NCI-H2107 (cell line): ENCODE measurements at regions not wholly inside any gene's neighbourhood (a gene's known extent, or its start where the extent isn't known, plus 50 kb on each side); places are given as distances from the start of the nearest gene placed in this dataset.

Experiments
- DNase-seq: peaks from one replicate; lab custom pipeline; 2025; lab: John Stamatoyannopoulos, UW

DNA sequence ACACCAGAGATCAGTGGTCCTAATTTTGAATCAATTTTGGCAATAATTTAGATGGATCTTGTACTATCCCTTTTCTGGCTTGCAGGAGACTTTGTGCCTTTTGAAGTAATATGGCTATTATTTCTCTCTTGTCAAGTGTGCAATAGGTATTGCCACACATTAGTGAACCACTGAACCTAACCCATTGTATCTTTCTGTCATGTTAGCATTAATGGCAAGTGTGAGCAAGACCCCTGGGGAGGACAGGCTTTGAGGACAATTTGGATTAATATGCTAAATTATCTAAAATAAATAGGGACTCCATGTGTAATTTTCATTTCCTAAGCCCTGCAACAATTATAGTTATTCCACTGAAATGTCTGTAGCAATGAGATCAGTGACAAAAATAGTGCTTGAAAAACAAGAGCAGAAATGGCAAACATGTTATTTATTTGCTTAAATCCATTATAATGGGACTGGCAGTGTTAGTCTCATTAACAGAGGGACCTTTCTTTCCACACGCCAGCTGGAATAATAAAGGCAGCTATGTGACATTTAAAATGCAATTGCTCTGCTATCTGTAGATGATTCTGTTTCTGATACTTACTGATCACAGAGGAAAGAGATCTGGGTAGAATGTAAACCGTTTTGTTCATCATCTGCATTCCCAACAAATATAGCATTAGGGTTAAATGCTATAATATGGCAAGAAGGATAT is 753.3 kb upstream of the ZNF608 start:
- DNase-seq = no peak

DNA sequence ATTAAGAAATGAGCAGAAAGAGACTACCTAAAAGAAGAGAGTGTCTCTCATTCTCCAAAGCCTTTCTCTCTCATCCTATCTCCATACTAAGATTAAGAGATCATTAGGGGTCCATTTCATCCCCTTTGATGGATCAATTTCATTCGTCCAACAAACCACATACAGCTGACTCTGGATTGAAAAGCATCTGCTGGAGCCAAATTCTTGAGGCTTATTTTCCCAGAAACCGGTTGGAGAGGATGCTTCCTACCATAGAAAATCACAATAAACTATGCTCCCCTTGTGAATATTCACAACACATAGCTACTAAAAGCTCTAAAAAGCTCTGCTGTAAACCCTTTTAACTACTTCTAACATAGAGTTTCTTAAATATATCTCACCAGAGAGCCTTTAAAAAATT is 755.0 kb upstream of the ZNF608 start:
- no peak for DNase-seq

DNA sequence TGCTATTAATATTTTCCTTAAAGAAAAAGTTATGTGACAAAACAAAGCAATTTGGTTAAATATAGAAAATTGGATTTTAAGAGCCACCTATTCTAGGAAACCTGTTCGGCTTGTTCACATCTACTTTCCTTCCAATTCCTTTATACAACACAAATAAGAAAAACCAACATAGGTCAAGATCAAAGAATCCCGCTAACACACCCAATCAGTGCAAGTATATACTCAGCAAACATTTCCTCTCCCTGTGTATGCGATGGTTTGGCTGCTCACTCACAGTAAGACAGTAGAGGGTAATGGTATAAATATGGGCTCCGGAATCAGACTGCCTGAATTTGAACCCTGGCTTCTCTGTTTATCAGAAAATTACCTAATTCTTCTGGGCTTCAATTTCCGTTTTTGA is 757.5 kb upstream of the ZNF608 start:
- no peak for DNase-seq

DNA sequence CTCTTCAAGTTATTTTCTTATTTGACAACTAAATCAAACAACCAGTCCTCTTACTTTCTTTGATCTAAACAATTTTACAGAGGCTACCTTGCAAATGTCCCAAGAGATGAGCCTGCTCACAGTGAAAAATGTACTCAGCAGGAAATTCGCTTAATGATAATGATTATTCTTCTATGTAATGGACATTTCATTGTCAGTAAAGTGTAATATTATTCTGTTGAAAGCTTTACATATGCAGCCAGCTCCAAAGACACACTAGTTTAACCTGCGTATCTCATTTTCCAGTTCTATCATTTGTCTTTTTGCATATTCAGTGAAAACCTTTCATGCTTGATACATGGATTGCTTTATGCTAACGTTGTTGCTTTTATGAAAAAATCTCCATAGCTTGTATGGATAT is 758.7 kb upstream of the ZNF608 start:
- DNase-seq = no peak

DNA sequence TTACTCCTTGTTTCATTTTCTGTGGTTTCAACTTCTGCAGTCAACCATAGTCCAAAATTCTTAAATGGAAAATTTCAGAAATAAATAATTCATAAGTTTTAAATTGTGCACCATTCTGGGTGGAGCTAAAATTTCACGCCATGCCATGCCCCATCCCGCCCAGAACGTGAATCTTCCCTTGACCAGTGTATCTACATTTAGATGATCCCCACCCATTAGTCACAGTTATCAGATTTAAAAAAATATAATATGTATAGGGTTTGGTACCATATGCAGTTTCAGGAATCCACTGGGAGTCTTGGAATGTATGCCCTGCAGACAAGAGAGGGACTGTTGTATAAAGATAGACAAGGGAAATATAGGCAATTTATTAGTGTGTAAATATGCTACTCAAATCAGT is 759.7 kb upstream of the ZNF608 start:
- no peak for DNase-seq

DNA sequence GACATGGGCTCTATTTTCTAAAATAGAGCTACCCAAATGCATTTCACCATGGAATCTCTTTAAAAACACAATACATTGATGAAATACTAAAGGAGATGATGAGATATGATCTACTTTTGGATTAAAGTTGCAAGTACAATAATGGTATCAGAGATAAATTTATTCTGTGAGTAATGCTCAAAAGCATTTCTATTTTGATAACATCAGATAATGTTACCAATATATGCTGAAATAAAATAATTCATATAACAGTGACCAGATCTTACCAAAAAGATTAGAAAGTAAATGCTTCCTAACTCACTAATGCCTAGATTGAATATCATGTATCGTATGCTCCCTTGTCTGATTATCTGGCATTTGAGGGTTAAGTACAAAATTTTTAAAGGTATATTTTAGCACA is 761.8 kb upstream of the ZNF608 start:
- no peak for DNase-seq

DNA sequence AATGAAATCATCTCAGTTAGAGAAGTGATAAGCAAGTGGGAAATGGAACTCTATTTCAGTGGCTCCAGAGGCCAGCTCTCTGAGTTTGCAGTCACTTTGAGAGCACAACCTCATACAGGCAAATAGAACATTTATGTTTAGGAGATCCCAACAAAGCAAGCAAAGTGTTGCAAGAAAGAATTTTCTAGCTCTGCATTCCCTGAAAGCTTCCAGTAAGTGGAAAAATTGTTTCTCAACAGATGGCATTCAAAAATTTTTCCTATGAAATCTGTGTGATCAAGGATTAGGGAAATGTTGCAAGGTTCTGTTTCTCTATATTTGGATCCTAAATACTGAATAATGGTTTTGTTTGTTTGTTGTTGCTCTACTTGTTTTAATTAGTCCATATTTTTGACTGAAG is 764.2 kb upstream of the ZNF608 start:
- no peak for DNase-seq

DNA sequence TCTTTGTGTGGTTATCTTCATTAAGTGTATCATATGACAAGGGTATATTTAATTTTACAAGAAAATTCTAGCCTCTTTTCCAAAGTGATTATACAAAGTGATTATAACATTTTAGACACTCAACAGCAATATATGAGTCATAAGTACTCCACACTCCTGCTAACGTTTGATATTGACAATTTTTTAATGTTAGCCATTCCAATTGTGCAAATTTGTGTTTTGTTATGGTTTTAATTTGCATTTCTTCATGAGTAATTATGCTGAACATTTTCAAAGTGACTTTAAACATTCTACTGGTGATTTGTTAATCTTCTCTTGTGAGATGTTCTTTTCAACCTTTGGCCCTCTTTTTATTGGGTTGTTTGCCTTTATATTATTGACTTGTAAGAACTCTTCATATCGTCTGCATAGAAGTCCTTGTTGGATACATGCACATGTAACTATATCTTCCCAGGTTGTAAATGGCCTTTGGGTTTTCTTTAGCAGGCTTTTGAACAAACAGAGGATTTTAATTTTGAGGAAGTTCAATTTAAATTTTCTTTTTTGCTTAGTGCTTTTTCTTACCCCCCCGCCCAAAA is 771.6 kb upstream of the ZNF608 start:
- DNase-seq = no peak

DNA sequence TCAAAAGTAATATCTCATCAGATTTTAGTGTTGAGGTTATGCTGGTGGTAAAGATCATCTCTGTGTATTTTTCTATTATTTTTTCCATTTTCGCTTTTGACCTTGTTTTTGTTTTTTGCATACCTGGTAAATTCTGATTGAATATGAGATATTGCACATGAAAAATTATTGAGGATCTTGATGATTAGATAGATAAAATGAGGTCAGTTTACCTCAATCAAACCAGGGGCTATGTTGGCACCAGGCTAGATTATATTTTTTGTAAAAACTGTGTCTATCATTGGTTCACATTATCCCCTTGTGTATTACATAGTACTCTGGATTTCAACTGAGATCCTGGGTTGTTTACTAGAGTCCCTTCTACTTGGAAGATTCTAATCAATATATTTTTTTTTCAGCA is 774.9 kb upstream of the ZNF608 start:
- DNase-seq = no peak

DNA sequence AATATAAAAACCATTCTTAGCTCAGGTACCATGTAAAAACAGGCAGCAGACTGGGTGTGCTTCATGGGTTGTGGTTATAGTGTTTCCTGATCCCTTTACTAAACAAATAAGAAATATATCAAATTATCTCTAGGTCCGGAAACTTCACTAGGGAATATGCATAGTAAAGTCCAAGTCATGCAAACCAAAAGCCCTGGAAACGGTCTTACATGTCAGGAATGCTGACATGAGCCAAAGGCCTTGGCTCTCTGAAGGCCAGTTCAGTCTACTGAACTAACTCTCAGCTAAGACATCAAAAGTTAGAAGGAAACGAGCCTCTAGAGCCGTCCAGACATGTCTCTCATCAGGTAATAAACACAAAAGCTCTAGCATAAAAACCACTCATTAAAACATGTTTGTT is 778.9 kb upstream of the ZNF608 start:
- no peak for DNase-seq

DNA sequence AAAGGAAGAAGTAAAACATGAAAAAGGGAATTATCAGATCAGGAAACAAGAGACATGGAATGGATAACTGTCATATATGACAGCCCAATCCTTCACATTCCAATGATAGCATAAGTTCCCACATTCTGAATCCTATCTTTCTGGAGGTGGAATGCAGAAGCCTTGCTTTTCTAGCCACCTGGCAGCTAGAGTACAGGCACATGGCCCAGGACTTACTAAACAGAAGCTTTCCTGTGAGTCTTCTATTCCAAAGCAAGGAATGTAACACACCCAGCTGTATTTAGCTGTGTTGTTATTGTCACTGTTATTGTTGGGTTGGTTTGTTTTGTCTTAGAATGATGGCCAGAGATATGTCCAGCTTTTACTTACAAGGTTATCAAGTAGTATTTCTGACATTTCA is 780.5 kb upstream of the ZNF608 start:
- no peak for DNase-seq

DNA sequence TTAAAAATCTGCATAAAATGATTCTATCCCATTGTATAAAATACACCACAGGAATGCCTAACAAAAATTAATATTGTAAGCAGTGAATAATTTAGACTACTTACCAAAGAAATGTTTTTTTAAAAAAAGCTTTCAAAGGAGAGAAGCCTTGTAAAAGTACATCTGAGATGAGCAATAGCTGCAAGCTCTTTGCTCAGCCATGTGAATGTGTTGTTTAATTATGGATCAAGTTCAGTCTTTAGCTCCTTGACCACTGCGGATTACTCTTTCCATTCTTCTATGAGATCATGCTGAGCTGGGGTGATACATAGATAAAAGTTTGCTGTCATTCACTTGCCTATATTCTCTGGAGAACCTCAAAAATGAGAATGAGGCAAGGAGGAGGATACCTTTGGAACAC is 782.4 kb upstream of the ZNF608 start:
- no peak for DNase-seq

DNA sequence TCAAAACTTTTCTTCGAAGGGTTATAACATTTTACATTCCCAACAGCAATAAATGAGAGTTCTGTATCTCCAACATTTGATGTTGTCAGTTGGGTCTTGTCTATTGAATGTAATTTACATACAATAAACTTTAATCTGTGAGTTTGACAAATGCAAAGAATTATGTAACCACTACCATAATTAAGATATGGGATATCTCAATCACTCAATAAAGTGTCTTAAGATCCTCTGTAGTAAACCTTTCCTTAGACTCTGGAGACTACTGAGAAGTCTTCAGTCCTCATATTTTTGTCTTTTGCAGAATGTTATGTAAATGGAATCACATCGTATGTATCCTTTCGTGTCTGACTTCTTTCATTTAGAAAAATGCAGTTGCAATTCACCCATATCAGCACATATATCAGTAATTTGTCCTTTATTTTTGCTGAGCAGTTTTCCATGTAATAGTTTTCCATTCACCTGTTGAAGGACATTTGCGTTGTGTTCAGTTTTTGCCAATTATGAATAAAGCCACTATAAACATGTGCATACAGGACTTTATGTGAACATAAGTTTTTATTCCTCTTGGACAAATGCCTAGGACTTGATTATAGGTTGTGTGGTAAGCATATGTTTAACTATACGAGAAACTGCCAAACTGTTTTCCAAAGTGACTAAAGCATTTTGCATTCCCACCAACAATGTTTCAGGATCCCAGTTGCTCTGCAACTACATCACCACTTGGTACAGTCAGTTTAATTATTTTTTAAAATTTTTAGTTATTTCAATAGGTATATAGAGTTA is 784.6 kb upstream of the ZNF608 start:
- DNase-seq = no peak

DNA sequence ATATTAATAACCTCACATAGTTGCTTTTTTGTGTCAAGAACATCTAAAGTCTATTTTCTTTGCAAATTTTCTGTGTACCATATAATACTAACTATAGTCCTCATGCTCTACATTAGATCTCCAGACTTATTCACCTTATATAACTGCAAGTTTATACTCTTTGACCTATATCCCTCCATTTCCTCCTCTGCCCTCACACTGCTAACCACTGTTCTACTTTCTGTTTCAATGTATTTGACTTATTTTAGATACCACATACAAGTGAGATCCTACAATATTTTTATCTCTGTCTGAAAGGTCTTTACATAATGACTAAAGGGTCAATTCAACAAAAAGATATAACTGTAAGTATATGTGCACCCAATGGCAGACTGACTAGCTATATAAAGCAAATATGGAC is 789.7 kb upstream of the ZNF608 start:
- DNase-seq = no peak

DNA sequence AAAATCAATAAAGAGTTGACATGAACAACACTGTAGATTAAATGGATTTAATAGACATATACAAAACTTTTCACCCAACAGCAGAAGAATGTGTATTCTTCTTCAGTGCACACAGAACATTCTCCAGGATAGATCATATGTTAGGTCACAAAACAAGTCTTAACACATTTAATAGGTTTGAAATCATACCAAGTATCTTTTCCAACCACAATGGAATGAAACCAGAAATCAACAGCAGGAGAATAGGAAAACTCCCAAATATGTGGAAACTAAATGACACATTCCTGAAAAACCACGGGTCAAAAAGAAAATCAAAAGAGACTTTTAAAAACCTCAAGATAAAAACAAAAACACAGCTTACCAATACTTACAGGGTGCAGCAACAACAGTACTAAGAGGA is 790.1 kb upstream of the ZNF608 start:
- DNase-seq = no peak

DNA sequence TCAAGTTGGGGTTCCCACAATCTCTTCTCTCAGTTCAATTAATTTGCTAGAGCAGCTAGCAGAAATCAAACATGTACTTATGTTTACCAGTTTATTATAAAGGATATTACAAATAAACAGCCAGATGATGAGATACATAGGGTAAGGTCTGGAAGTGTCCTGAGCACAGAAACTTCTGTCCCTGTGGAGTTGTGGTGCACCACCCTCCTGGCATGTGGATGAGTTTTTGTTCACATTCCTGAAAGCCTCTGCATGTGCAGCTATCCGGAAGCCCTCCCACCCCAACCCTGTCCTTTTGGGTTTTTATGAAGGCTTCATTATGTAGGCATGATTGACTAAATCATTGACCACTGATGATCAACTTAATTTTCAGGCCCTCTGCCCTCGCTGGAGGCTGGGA is 791.2 kb upstream of the ZNF608 start:
- DNase-seq = no peak

DNA sequence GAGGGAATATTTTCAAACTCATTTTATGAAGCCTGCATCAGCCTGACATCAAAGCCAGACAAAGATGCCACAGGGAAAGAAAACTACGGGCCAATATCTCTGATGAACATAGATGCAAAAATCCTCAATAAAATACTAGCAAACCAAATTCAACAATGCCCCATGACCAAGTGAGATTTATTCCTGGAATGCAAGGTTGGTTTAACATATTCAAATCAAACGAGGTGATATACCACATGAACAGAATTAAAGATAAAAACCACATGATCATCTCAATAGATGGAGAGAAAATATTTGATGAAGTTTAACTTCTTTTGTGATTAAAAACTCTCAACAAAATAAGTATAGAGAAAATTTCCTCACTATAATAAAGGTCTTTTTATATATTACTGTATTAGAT is 792.0 kb upstream of the ZNF608 start:
- no peak for DNase-seq

DNA sequence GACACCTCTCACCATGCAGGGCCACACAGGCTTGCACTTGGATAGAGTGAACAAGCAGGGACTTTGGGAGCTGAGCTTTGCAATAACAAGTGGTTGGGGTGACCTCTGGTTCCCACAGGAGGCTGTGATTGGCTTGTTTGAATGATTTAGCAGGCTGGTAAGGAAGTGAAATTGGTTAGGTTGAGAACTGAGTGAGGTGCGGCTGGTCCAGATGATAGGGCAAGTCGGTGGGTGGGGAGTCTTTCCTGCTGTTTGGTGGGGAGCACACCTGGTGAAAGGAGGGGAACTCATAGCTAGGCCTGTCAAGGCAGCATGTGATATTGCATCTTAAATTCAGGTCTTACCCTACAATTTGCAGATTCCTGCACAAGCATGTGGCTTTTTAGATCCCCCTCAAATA is 794.6 kb upstream of the ZNF608 start:
- DNase-seq = no peak

DNA sequence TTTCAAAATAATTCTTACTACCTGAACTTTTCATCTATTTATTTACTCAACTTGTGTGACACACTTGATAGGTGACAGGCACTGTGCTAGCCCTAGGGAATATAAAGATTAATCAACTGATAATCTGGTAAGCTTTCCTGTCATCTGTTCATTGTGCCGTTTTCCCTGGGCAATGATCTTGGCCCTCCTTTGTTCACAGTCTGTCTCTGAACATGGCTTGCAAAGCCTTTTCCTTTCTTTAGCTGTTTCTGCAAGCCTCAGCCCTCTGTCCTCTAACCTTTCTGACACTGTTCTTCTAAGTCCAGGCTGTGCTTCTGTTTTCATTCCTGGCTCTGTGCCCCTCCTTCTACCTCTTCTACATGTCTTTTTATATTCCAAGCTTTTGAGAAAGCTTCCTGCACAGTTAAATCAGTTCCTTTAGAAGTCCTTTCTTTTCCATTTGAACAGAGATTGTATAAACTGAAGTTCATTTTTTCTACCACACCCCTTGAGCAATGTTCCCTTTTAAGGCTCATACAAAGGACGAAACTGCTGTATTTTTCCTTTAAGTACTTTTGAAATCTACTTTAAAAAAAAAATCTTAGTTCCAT is 803.0 kb upstream of the ZNF608 start:
- no peak for DNase-seq

DNA sequence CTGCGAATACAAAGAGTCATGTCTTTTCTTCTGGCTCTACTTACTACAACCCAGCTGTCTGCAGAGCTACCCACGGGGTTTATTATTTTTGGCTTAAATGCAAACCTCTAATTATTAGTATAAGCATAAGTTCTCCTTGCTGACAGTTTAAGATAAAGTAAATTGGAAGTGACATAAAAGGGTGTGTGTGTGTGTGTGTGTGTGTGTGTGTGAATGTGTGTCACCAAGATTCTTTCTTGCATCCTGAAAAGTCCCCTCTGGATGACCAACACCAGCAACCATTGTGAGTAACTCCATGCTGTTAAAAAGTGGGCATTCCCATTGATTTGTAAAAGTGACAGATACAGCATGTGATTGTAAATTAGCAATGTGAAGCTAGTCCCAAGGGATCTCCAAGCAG is 803.8 kb upstream of the ZNF608 start:
- DNase-seq = no peak

DNA sequence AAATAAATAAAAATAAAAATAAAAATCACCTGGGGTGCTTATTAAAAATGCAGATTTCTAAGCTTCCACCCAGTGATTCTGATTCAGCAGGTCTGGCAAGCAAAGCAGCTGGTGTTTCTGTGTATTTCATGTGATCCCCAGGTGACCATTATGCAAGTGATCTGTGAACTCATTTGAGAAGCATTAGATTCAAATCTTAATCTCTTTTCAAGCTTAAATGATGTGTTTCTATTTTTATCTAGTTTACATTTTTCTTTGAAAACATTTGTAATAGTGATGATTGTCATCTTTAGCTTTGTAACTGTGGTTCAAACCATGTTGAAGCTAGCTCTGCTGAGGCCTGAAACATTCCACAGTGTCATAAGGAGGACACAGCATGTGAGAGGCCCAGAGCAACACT is 804.8 kb upstream of the ZNF608 start:
- DNase-seq = no peak

DNA sequence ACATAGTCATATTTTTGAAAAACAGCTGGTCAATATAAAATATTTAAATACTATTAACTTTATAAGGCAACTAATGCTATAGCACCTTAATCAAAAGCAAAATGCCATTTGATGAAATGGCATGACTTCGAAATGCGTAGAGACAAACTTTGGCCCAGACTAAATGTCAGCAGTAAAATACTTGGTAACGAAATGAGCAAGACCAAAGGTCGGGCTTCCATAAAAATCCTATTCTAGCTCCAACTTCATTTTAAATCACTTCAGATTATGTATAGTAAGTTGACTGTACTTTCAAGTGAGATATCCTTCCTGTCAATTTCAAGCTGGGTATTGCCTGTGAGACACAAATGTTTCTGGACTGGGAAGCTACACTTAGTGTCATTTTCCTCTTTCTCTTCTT is 805.4 kb upstream of the ZNF608 start:
- DNase-seq = no peak

DNA sequence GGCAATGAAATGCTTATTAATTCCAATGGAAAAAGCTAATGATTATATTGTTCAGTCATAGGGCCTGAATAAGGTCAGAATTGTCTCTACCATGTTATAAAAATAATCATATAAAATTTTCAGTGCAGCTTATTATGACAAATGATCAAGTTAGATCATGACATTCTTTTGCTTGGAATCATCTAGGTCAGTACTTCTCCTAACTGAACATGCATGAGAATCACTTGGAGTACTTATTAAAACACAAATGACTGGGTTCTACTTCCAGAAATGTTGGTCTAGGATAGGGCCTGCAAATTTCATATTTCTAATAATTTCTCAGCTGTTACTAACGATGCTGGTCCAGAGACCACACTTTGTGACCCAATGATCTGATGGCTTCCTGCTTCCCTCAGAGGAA is 806.0 kb upstream of the ZNF608 start:
- DNase-seq = no peak
